H1 (cell line): ENCODE measurements at regions not wholly inside any gene's neighbourhood (a gene's known extent, or its start where the extent isn't known, plus 50 kb on each side); places are given as distances from the start of the nearest gene placed in this dataset.

ENCODE experiments used
- CTCF ChIA-PET: fragments of 300-600 bp; sonication (Branson Sonifier 250); formaldehyde crosslinking; loops from one replicate; lab custom pipeline; 2021; ENCODE audit not compliant: partially characterized antibody; lab: Charles Lee
- POLR2A ChIA-PET: fragments of 300-600 bp; sonication (Branson Sonifier 250); formaldehyde crosslinking; loops from one replicate; lab custom pipeline; 2021; ENCODE audit warnings: inconsistent platforms; ENCODE audit not compliant: partially characterized antibody; lab: Charles Lee
- DNase-seq, 2 experiments: peaks; one replicate each; pipeline versions ENCODE4 v3.0.0 to v3.0.0-alpha.2; 2010 to 2022; ENCODE audit warnings: low spot score in 2 of 2, low read depth in 1 of 2, mixed read lengths in 1 of 2
- FAIRE-seq: peaks from 2 replicates; lab custom pipeline; 2011; peaks lifted over from hg19 to GRCh38; lab: Jason Lieb, UNC
- H2AFZ ChIP-seq: 2 replicates; pipeline ENCODE4 v1.8.1; 2012; ENCODE audit warnings: low read length, inconsistent platforms
- H2AK5ac ChIP-seq: 2 replicates; pipeline ENCODE4 v1.6.1; 2013; ENCODE audit warnings: low read depth, low read length
- H2BK120ac ChIP-seq: replicated peaks from 2 replicates; pipeline ENCODE3; 2013; ENCODE audit warnings: low read depth, low read length, inconsistent platforms
- H2BK12ac ChIP-seq: 2 replicates; pipeline ENCODE4 v1.6.1; 2013; ENCODE audit warnings: low read depth, low read length
- H2BK15ac ChIP-seq: 2 replicates; pipeline ENCODE4 v1.6.1; 2013; ENCODE audit warnings: low read length
- H2BK20ac ChIP-seq: 2 replicates; pipeline ENCODE4 v1.6.1; 2013; ENCODE audit warnings: low read length
- H2BK5ac ChIP-seq: 2 replicates; pipeline ENCODE4 v1.6.1; 2013; ENCODE audit warnings: low read depth, low read length
- H3K14ac ChIP-seq: 2 replicates; pipeline ENCODE4 v1.6.1; 2013; ENCODE audit warnings: inconsistent platforms; ENCODE audit not compliant: insufficient read length
- H3K18ac ChIP-seq: 2 replicates; pipeline ENCODE4 v1.6.1; 2013; ENCODE audit warnings: low read length; ENCODE audit errors: extremely low read depth
- H3K23ac ChIP-seq: 2 replicates; pipeline ENCODE4 v1.6.1; 2013; ENCODE audit warnings: inconsistent platforms; ENCODE audit not compliant: insufficient read length
- H3K23me2 ChIP-seq: 2 replicates; pipeline ENCODE4 v1.6.1; 2013; ENCODE audit warnings: low read depth, low read length
- H3K27ac ChIP-seq: 2 replicates; pipeline ENCODE4 v1.6.1; 2011; ENCODE audit warnings: low read depth, low read length, inconsistent platforms
- H3K27me3 ChIP-seq, 4 experiments: replicated peaks in 1 of 4; 1 replicate in 1 of 4; 2 replicates in 3 of 4; pipeline versions ENCODE4 v1.6.1 to v1.8.1; 2011 to 2013; ENCODE audit warnings: low read length in 3 of 4, mild to moderate bottlenecking in 3 of 4, inconsistent platforms in 2 of 4, mixed read lengths in 2 of 4, moderate library complexity in 1 of 4; ENCODE audit not compliant: control insufficient read depth in 3 of 4, insufficient read depth in 3 of 4; ENCODE audit errors: extremely low read depth in 1 of 4
- H3K36me3 ChIP-seq, 4 experiments: 2 replicates each; pipeline versions ENCODE4 v1.6.1 to v1.8.1; 2011 to 2013; ENCODE audit warnings: mild to moderate bottlenecking in 4 of 4, low read length in 3 of 4, moderate library complexity in 2 of 4, control low read depth in 1 of 4, inconsistent platforms in 1 of 4; ENCODE audit not compliant: insufficient read depth in 4 of 4, control insufficient read depth in 2 of 4
- H3K4ac ChIP-seq: replicated peaks from 2 replicates; pipeline ENCODE3; 2013; ENCODE audit warnings: low read length, low read depth, mixed read lengths, inconsistent platforms; ENCODE audit not compliant: insufficient read length
- H3K4me1 ChIP-seq, 4 experiments: replicated peaks in 1 of 4; 1 replicate in 1 of 4; 2 replicates in 3 of 4; pipeline versions ENCODE4 v1.6.1 to v1.8.1; 2011 to 2013; ENCODE audit warnings: low read length in 3 of 4, inconsistent platforms in 2 of 4, mixed read lengths in 1 of 4; ENCODE audit not compliant: insufficient read depth in 4 of 4, control insufficient read depth in 3 of 4
- H3K4me2 ChIP-seq, 2 experiments: 2 replicates each; pipeline versions ENCODE4 v1.6.1 to v1.8.1; 2011 to 2013; ENCODE audit warnings: low read depth in 2 of 2, low read length in 2 of 2, control low read depth in 1 of 2, inconsistent platforms in 1 of 2, mild to moderate bottlenecking in 1 of 2; ENCODE audit not compliant: insufficient read depth in 1 of 2
- H3K4me3 ChIP-seq, 4 experiments: fragments of 200-600, 300-600 bp in 1 of 4; sonication (generic), shearing (Covaris generic), sonication (Bioruptor Twin) in 1 of 4; 2 replicates each; pipeline versions ENCODE4 v1.5.1 to v1.8.1; 2011 to 2016; ENCODE audit warnings: low read length in 4 of 4, low read depth in 3 of 4, control low read depth in 2 of 4, inconsistent platforms in 2 of 4, mild to moderate bottlenecking in 2 of 4, mixed read lengths in 1 of 4, moderate library complexity in 1 of 4; ENCODE audit not compliant: insufficient read depth in 2 of 4; ENCODE audit errors: extremely low read depth in 1 of 4
- H3K56ac ChIP-seq: replicated peaks from 2 replicates; pipeline ENCODE3; 2013; ENCODE audit warnings: low read depth, mild to moderate bottlenecking, mixed read lengths, low read length, inconsistent platforms; ENCODE audit not compliant: insufficient read length
- H3K79me1 ChIP-seq: 2 replicates; pipeline ENCODE4 v1.6.1; 2013; ENCODE audit warnings: low read depth, low read length, control low read depth
- H3K79me2 ChIP-seq, 2 experiments: 2 replicates each; pipeline versions ENCODE4 v1.6.1 to v1.8.1; 2012 to 2013; ENCODE audit warnings: low read length in 2 of 2, mild to moderate bottlenecking in 2 of 2, inconsistent platforms in 1 of 2; ENCODE audit not compliant: insufficient read depth in 2 of 2, control insufficient read depth in 1 of 2
- H3K9ac ChIP-seq, 4 experiments: replicated peaks in 1 of 4; 1 replicate in 1 of 4; 2 replicates in 3 of 4; pipeline versions ENCODE4 v1.6.1 to v1.8.1; 2011 to 2013; ENCODE audit warnings: low read depth in 3 of 4, low read length in 3 of 4, control low read depth in 2 of 4, mild to moderate bottlenecking in 2 of 4, moderate library complexity in 2 of 4, inconsistent platforms in 1 of 4; ENCODE audit errors: extremely low read depth in 1 of 4
- H3K9me3 ChIP-seq, 2 experiments: 2 replicates each; pipeline versions ENCODE4 v1.6.1 to v1.8.1; 2012 to 2013; ENCODE audit warnings: mild to moderate bottlenecking in 2 of 2, moderate library complexity in 2 of 2, control low read depth in 1 of 2, inconsistent platforms in 1 of 2, low read depth in 1 of 2, low read length in 1 of 2, mixed read lengths in 1 of 2; ENCODE audit not compliant: insufficient read depth in 2 of 2
- H4K20me1 ChIP-seq, 2 experiments: replicated peaks in 1 of 2; 2 replicates each; pipeline versions ENCODE3 to v1.8.1; 2011 to 2013; ENCODE audit warnings: inconsistent platforms in 2 of 2, low read length in 2 of 2, mild to moderate bottlenecking in 1 of 2; ENCODE audit not compliant: insufficient read depth in 2 of 2, control insufficient read depth in 1 of 2
- H4K5ac ChIP-seq: 2 replicates; pipeline ENCODE4 v1.6.1; 2013; ENCODE audit warnings: low read length, low read depth, mixed read lengths, inconsistent platforms; ENCODE audit not compliant: insufficient read length
- H4K8ac ChIP-seq: 2 replicates; pipeline ENCODE4 v1.8.0; 2013; ENCODE audit warnings: mild to moderate bottlenecking, moderate library complexity, low read length, inconsistent platforms; ENCODE audit not compliant: insufficient read depth; ENCODE audit errors: extremely low read depth
- H4K91ac ChIP-seq: replicated peaks from 2 replicates; pipeline ENCODE3; 2013; ENCODE audit warnings: low read length, mixed read lengths, inconsistent platforms; ENCODE audit not compliant: insufficient read length
- ASH2L ChIP-seq: fragments of 200-600, 300-600 bp; sonication (generic); IDR thresholded peaks from one replicate; pipeline ENCODE4 v1.7.1; 2017; ENCODE audit warnings: low read length
- EGR1 ChIP-seq: IDR thresholded peaks from 2 replicates; pipeline ENCODE4 v1.6.1; 2011; ENCODE audit warnings: low read depth, low read length, borderline replicate concordance
- RAD21 ChIP-seq, 2 experiments: IDR thresholded peaks in 1 of 2; conservative IDR thresholded peaks in 1 of 2; 2 replicates each; pipeline ENCODE4 v1.6.1; 2011; ENCODE audit warnings: low read depth in 2 of 2, low read length in 2 of 2, improper control_type of control experiment in 1 of 2, inconsistent platforms in 1 of 2, mild to moderate bottlenecking in 1 of 2, moderate library complexity in 1 of 2
- SIN3A ChIP-seq, 2 experiments: IDR thresholded peaks in 1 of 2; conservative IDR thresholded peaks in 1 of 2; 2 replicates each; pipeline ENCODE4 v1.6.1; 2011 to 2012; ENCODE audit warnings: low read length in 2 of 2, improper control_type of control experiment in 1 of 2, low read depth in 1 of 2, mild to moderate bottlenecking in 1 of 2
- TEAD4 ChIP-seq: IDR thresholded peaks from 2 replicates; pipeline ENCODE4 v1.6.1; 2012; ENCODE audit warnings: low read depth, low read length, inconsistent platforms, mixed read lengths
- YY1 ChIP-seq: IDR thresholded peaks from 2 replicates; pipeline ENCODE4 v1.6.1; 2011; ENCODE audit warnings: low read depth, mild to moderate bottlenecking, low read length
- WGBS, 2 experiments: shearing (Covaris generic) in 1 of 2; methylation state at CpG; one replicate each; pipeline versions ENCODE4 v1.1.6 to v1.1.7; 2013 to 2015; ENCODE audit warnings: low lambda C conversion rate in 2 of 2, mixed read lengths in 2 of 2, inconsistent platforms in 1 of 2, low coverage in 1 of 2, missing lambda C conversion rate in 1 of 2; ENCODE audit not compliant: insufficient replicate concordance in 2 of 2, insufficient coverage in 1 of 2, insufficient read length in 1 of 2; ENCODE audit errors: extremely low coverage in 1 of 2, missing lambda C conversion rate in 1 of 2; 5-methylcytosine and 5-hydroxymethylcytosine counted together
- TF ChIP-seq, protein P1 (sequence below), 3 experiments: IDR thresholded peaks; 1 replicate in 2 of 3; 2 replicates in 1 of 3; pipeline versions ENCODE4 v1.5.1 to v1.6.1; 2011; ENCODE audit warnings: low read length in 3 of 3, mild to moderate bottlenecking in 3 of 3, inconsistent platforms in 2 of 3, low read depth in 1 of 3, moderate library complexity in 1 of 3; ENCODE audit not compliant: insufficient read depth in 1 of 3; ENCODE audit errors: control extremely low read depth in 1 of 3
- TF ChIP-seq, protein P2 (sequence below): IDR thresholded peaks from 2 replicates; pipeline ENCODE4 v1.6.1; 2012; ENCODE audit warnings: inconsistent platforms

DNA sequence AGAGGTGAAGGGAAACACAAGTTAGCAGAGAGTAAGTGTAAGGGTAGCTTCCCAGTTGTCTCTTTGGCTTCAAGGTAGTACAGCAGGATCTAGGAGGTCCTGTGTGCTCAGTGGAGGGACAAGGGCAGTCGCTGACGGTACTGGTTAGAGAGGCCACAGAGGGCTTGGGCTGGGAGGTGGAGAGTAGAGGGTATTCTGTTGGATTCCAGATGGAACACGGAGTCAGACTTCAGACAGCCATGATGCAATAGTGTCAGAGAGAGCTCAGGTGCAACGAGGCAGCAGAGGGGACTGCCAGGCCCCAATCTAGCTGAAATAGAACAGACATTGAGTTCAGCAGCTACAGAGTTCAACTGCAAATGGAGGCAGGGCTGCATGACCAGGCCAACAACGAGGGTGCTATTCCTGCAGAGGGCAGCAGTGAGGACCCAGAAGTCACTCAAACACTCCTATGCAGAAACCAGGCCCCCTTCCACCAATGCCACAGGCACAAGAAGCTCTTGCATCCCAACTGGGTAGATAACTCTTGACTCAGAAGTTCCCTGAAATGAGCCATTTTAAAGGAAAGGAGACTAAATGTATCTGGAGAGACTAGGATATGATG, 325.0 kb upstream of the ESRRG start:
- H3K27ac ChIP-seq = no peak overlapping the region
- peak; percentile 48 for FAIRE-seq
- CTCF ChIA-PET = interaction anchor here (0.6 to 3.2 kb wide), 52 partner anchors 10 to 915 kb away, joined by 3 to 31 read pairs (median 4); no protein-coding TSS in a partner anchor

More for the DNA sequence above, 325.0 kb upstream of the ESRRG start:
- Histone ChIP-seq H2BK5ac (no peak overlapping the region), H3K9ac (no peak overlapping the region), H3K36me3 (no peaks in the 10 kb centered on the region), H3K79me1 (no peaks in the 10 kb centered on the region), H3K27me3 (no peaks in the 10 kb centered on the region), H3K14ac (no peak overlapping the region), H3K79me2 (no peaks in the 10 kb centered on the region), H3K4ac (no peak overlapping the region), H3K23ac (no peak overlapping the region), H4K8ac (peak overlapping the region; percentile 63; the same call in 1 of the 2 replicates), H2BK15ac (no peak overlapping the region), H3K23me2 (no peaks in the 10 kb centered on the region), H4K5ac (peak overlapping the region; percentile 25), H3K9me3 (no peaks in the 10 kb centered on the region), H2AFZ (peak overlapping the region; percentile 97), H3K4me3 (no peak overlapping the region), H3K4me1 (no peaks in the 10 kb centered on the region), H2BK120ac (no peak overlapping the region), H4K91ac (no peak overlapping the region), H3K4me2 (no peak overlapping the region), H3K18ac (no peak overlapping the region), H2BK20ac (no peak overlapping the region), H3K56ac (no peak overlapping the region), H4K20me1 (no peaks in the 10 kb centered on the region), H2BK12ac (no peak overlapping the region), H2AK5ac (no peak overlapping the region)
- DNase-seq = peak; percentile 43 to 78
- 0 out of 2 replicates have a peak, but pooled peaks have one; percentile 15 for TF ChIP-seq TEAD4
- peak; percentile 65 to 74 for TF ChIP-seq RAD21 (IDR thresholded peaks at IDR 0.05 in 1 of 2, conservative IDR thresholded peaks at IDR 0.05 in 1 of 2; ENCODE audit: low read depth in 2 of 2, low read length in 2 of 2)
- TF ChIP-seq, protein P1, sequence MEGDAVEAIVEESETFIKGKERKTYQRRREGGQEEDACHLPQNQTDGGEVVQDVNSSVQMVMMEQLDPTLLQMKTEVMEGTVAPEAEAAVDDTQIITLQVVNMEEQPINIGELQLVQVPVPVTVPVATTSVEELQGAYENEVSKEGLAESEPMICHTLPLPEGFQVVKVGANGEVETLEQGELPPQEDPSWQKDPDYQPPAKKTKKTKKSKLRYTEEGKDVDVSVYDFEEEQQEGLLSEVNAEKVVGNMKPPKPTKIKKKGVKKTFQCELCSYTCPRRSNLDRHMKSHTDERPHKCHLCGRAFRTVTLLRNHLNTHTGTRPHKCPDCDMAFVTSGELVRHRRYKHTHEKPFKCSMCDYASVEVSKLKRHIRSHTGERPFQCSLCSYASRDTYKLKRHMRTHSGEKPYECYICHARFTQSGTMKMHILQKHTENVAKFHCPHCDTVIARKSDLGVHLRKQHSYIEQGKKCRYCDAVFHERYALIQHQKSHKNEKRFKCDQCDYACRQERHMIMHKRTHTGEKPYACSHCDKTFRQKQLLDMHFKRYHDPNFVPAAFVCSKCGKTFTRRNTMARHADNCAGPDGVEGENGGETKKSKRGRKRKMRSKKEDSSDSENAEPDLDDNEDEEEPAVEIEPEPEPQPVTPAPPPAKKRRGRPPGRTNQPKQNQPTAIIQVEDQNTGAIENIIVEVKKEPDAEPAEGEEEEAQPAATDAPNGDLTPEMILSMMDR (IDR thresholded peaks at IDR 0.05; ENCODE audit: control extremely low read depth in 1 of 3, insufficient read depth in 1 of 3, low read depth in 1 of 3, low read length in 3 of 3) = peak; percentile 68 to 92 (median 83)
- TF ChIP-seq, protein P2, sequence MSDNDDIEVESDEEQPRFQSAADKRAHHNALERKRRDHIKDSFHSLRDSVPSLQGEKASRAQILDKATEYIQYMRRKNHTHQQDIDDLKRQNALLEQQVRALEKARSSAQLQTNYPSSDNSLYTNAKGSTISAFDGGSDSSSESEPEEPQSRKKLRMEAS = 0 out of 2 replicates have a peak, but pooled peaks have one; percentile 13
- TF ChIP-seq SIN3A (conservative IDR thresholded peaks at IDR 0.05 in 1 of 2, IDR thresholded peaks at IDR 0.05 in 1 of 2; ENCODE audit: low read depth in 1 of 2, low read length in 2 of 2) = no peak
- peak; percentile 48; the same call in 1 of the 2 replicates for TF ChIP-seq YY1
- no peak for TF ChIP-seq ASH2L
- TF ChIP-seq EGR1 = no peak
- POLR2A ChIA-PET = no interaction called here
- WGBS, 2 experiments = 64% methylated on average over 5 of the region's 5 CpGs; no CpG with 5 or more reads in 1 of the 2 experiments
